Stomach (tissue), 8 donors: ENCODE measurements at regions not wholly inside any gene's neighbourhood (a gene's known extent, or its start where the extent isn't known, plus 50 kb on each side); places are given as distances from the start of the nearest gene placed in this dataset.

Experiments used
- DNase-seq, 2 donors: peaks; one replicate each; pipeline versions ENCODE4 v3.0.0 to v3.0.0-alpha.2; 2013 to 2019
- H3K27ac ChIP-seq, 5 donors: fragments of 200-600 bp in 4 of 5; sonication (generic) in 4 of 5; one replicate each; pipeline ENCODE4 v1.5.1; 2013 to 2019; ENCODE audit warnings: mild to moderate bottlenecking in 1 of 5, moderate library complexity in 1 of 5
- H3K27me3 ChIP-seq, 3 donors: fragments of 200-600 bp; sonication (generic); one replicate each; pipeline ENCODE4 v1.5.1; 2017 to 2019; ENCODE audit warnings: mixed run types in 1 of 3
- H3K36me3 ChIP-seq, 4 donors: fragments of 200-600 bp; sonication (generic); 1 replicate in 3 of 4; 2 replicates in 1 of 4; pipeline ENCODE4 v1.5.1; 2016 to 2019
- H3K4me1 ChIP-seq, 4 donors: fragments of 200-600 bp; sonication (generic); one replicate each; pipeline ENCODE4 v1.5.1; 2016 to 2019
- H3K4me3 ChIP-seq, 4 donors: fragments of 200-600 bp; sonication (generic) in 3 of 4; one replicate each; pipeline ENCODE4 v1.5.1; 2016 to 2019; ENCODE audit warnings: mild to moderate bottlenecking in 1 of 4
- H3K9me3 ChIP-seq, 4 donors: fragments of 200-600 bp; sonication (generic); one replicate each; pipeline ENCODE4 v1.5.1; 2016 to 2019
- CTCF ChIP-seq, 7 experiments: fragments of 450-650 bp in 4 of 7; fragments of 200-600 bp in 3 of 7; sonication (generic) in 3 of 7; IDR thresholded peaks; one replicate each; pipeline ENCODE4 v1.5.1; 2016 to 2019; ENCODE audit warnings: antibody characterized with exemption in 7 of 7, control low read depth in 2 of 7, mild to moderate bottlenecking in 1 of 7
- EP300 ChIP-seq: sonication (generic); formaldehyde crosslinking; IDR thresholded peaks from one replicate; pipeline ENCODE4 v1.6.1; 2017; ENCODE audit warnings: antibody characterized with exemption
- POLR2A ChIP-seq, 4 donors: fragments of 450-650 bp; IDR thresholded peaks; one replicate each; pipeline ENCODE4 v1.6.1; 2016; ENCODE audit warnings: antibody characterized with exemption in 4 of 4, control low read depth in 2 of 4, mild to moderate bottlenecking in 1 of 4, moderate library complexity in 1 of 4
- POLR2AphosphoS5 ChIP-seq, 3 donors: sonication (generic); formaldehyde crosslinking; IDR thresholded peaks; one replicate each; pipeline ENCODE4 v1.6.1; 2016; ENCODE audit warnings: antibody characterized with exemption in 3 of 3
- WGBS, 5 donors: extraction: QIAGEN DNeasy Blood & Tissue Kit in 3 of 5; methylation state at CpG; one replicate each; pipeline versions ENCODE4 v1.1.5 to v1.1.7; 2013 to 2018; 5-methylcytosine and 5-hydroxymethylcytosine counted together
- intact Hi-C: fragments of 100-400 bp; cut with DNase I; formaldehyde crosslinking; loops from one replicate; pipeline ENCODE4 v1.15.1; 2023; ENCODE audit warnings: low total_unique reads
- donor health status: healthy with polysubstance abuse.
- donor health status: Bipolar disorder and iron deficiency.
- donor health status: healthy.

- Histone ChIP-seq H3K4me3 (no peak overlapping the region), H3K36me3 (no peaks in the 10 kb centered on the region), H3K4me1 (peaks cover 0 to 24% (median 9%) of the 10 kb centered on the region in 4 donors), H3K27me3 (no peaks in the 10 kb centered on the region), H3K27ac (no peak overlapping the region), H3K9me3 (no peaks in the 10 kb centered on the region)
- WGBS, 5 donors, result 44 to 61% (median 50%) methylated on average over 5 of the region's 5 CpGs
- peak in 1 of 2 donors; percentile 20 for DNase-seq
- TF ChIP-seq CTCF (IDR thresholded peaks at IDR 0.05) (no peak), POLR2AphosphoS5 (IDR thresholded peaks at IDR 0.05) (peak in 1 of 3 donors; percentile 19), EP300 (no peak), POLR2A (IDR thresholded peaks at IDR 0.05) (no peak)
- intact Hi-C loops, result no loop called here
Observed at GRCh38 chr2:157052685-157053224, 204.8 kb upstream of the GALNT5 start.

- H3K4me1 ChIP-seq, result peaks cover 0 to 24% (median 9%) of the 10 kb centered on the region in 4 donors
- 81 to 98% (median 93%) methylated on average over 1 of the region's 1 CpG for WGBS, 5 donors
- H3K27me3 ChIP-seq, result no peaks in the 10 kb centered on the region
- TF ChIP-seq CTCF (IDR thresholded peaks at IDR 0.05) (no peak), POLR2AphosphoS5 (IDR thresholded peaks at IDR 0.05) (no peak), EP300 (no peak), POLR2A (IDR thresholded peaks at IDR 0.05) (no peak)
- no peak for DNase-seq
- no peaks in the 10 kb centered on the region for H3K9me3 ChIP-seq
- no peaks in the 10 kb centered on the region for H3K36me3 ChIP-seq
- intact Hi-C loops, result no loop called here
- H3K4me3 ChIP-seq, result no peak overlapping the region
- H3K27ac ChIP-seq, result no peak overlapping the region
Observed at GRCh38 chr2:157053876-157054275, 203.6 kb upstream of the GALNT5 start.

- H3K27me3 ChIP-seq, result no peaks in the 10 kb centered on the region
- TF ChIP-seq POLR2AphosphoS5 (IDR thresholded peaks at IDR 0.05), result no peak
- TF ChIP-seq POLR2A (IDR thresholded peaks at IDR 0.05), result no peak
- no peak for TF ChIP-seq EP300
- TF ChIP-seq CTCF (IDR thresholded peaks at IDR 0.05), result peak in 2 of 7 experiments; percentile 29 to 44
- peaks cover 0 to 21% (median 9%) of the 10 kb centered on the region in 4 donors for H3K4me1 ChIP-seq
- H3K4me3 ChIP-seq, result no peak overlapping the region
- no peaks in the 10 kb centered on the region for H3K36me3 ChIP-seq
- peak in 1 of 2 donors; percentile 42 for DNase-seq
- WGBS, 5 donors, result 6 to 14% (median 11%) methylated on average over 2 of the region's 2 CpGs
- intact Hi-C loops, result no loop called here
- H3K27ac ChIP-seq, result no peak overlapping the region
- no peaks in the 10 kb centered on the region for H3K9me3 ChIP-seq
Observed at GRCh38 chr2:157055660-157056199, 201.8 kb upstream of the GALNT5 start.

- 1 to 14% (median 4%) methylated on average over 1 of the region's 1 CpG for WGBS, 5 donors
Observed at GRCh38 chr2:157056200-157056676, 201.3 kb upstream of the GALNT5 start.

More at GRCh38 chr2:157056200-157056676, 201.3 kb upstream of the GALNT5 start:
- H3K4me3 ChIP-seq, result no peak overlapping the region
- H3K9me3 ChIP-seq, result no peaks in the 10 kb centered on the region
- intact Hi-C loops, result no loop called here
- DNase-seq, result peak in 1 of 2 donors; percentile 3
- no peak overlapping the region for H3K27ac ChIP-seq
- no peaks in the 10 kb centered on the region for H3K27me3 ChIP-seq
- H3K36me3 ChIP-seq, result no peaks in the 10 kb centered on the region
- no peak for TF ChIP-seq POLR2AphosphoS5 (IDR thresholded peaks at IDR 0.05)
- no peak for TF ChIP-seq POLR2A (IDR thresholded peaks at IDR 0.05)
- TF ChIP-seq EP300, result no peak
- no peak for TF ChIP-seq CTCF (IDR thresholded peaks at IDR 0.05)
- H3K4me1 ChIP-seq, result peaks cover 0 to 19% (median 8%) of the 10 kb centered on the region in 4 donors
